ENCODE measurements at regions not wholly inside any gene's neighbourhood (a gene's known extent, or its start where the extent isn't known, plus 50 kb on each side); places are given as distances from the start of the nearest gene placed in this dataset.

- no peak overlapping the region for H3K4me3 ChIP-seq
- H3K4me2 ChIP-seq = no peak overlapping the region
- H3K27ac ChIP-seq = no peak overlapping the region
- peaks cover 12% of the 10 kb centered on the region; the same call in 2 of the 3 replicates for H3K4me1 ChIP-seq
- POLR2A ChIA-PET = no interaction called here
- DNase-seq (ENCODE audit: low read depth in 1 of 2, low spot score in 1 of 2) (no peak), FAIRE-seq (no peak), ATAC-seq (peak; percentile 34 to 46; a peak in 3 of 6 replicates)
- H3K9me3 ChIP-seq = no peaks in the 10 kb centered on the region
- TF ChIP-seq CEBPB (IDR thresholded peaks at IDR 0.05) = no peak
- no peak for TF ChIP-seq FOXS1 (CRISPR knock-in tag; IDR thresholded peaks at IDR 0.05)
- CTCF ChIA-PET = interaction anchor here (0.7 kb wide), 1 partner anchor 118 kb away, joined by 5 read pairs; no protein-coding TSS in a partner anchor
- WGBS (ENCODE audit: missing lambda C conversion rate) = 85% methylated on average over 4 of the region's 4 CpGs
These were observed 249.7 kb downstream of the AHR start for GRCh38 chr7:17548014-17548653.

GRCh38 chr7:17549406-17549805 lies 251.0 kb downstream of the AHR start:
- ChIA-PET POLR2A (no interaction called here), CTCF (no interaction called here)
- Histone ChIP-seq H3K4me2 (no peak overlapping the region), H3K27ac (no peak overlapping the region), H3K4me3 (no peak overlapping the region), H3K4me1 (peaks cover 12% of the 10 kb centered on the region; the same call in 2 of the 3 replicates), H3K9me3 (no peaks in the 10 kb centered on the region)
- FAIRE-seq = no peak
- no peak for DNase-seq (ENCODE audit: low read depth in 1 of 2, low spot score in 1 of 2)
- TF ChIP-seq NPAS2 (CRISPR knock-in tag; IDR thresholded peaks at IDR 0.05; ENCODE audit: borderline replicate concordance) (no peak), USF2 (IDR thresholded peaks at IDR 0.05) (no peak), HES2 (IDR thresholded peaks at IDR 0.05) (no peak), E2F6 (IDR thresholded peaks at IDR 0.05; ENCODE audit: borderline replicate concordance, low read depth) (no peak), MYC (IDR thresholded peaks at IDR 0.05; ENCODE audit: borderline replicate concordance, low read length) (no peak), NR3C1 (IDR thresholded peaks at IDR 0.05) (no peak), MAZ (IDR thresholded peaks at IDR 0.05; ENCODE audit: borderline replicate concordance, low read depth, low read length) (no peak), RNF2 (IDR thresholded peaks at IDR 0.05; ENCODE audit: borderline replicate concordance, low read depth) (no peak), TFCP2L1 (CRISPR knock-in tag; IDR thresholded peaks at IDR 0.05) (no peak), CBX2 (IDR thresholded peaks at IDR 0.05; ENCODE audit: borderline replicate concordance, low read depth) (no peak), POLR2AphosphoS2 (conservative IDR thresholded peaks at IDR 0.05; ENCODE audit: low read length) (no peak), EP300 (IDR thresholded peaks at IDR 0.05) (no peak), ZNF302 (CRISPR knock-in tag; IDR thresholded peaks at IDR 0.05) (no peak), EHF (CRISPR knock-in tag; IDR thresholded peaks at IDR 0.05) (no peak), CBX8 (IDR thresholded peaks at IDR 0.05) (no peak), SMC3 (IDR thresholded peaks at IDR 0.05) (no peak)
- ATAC-seq = no peak
- WGBS (ENCODE audit: missing lambda C conversion rate) = 41% methylated on average over 2 of the region's 2 CpGs

GRCh38 chr7:17552373-17552772 lies 253.9 kb downstream of the AHR start:
- CTCF ChIA-PET = interaction anchor here (0.5 kb wide), 1 partner anchor 569 kb away, joined by 6 read pairs; no protein-coding TSS in a partner anchor

More at GRCh38 chr7:17552373-17552772, 253.9 kb downstream of the AHR start:
- Histone ChIP-seq H3K4me1 (peaks cover 12% of the 10 kb centered on the region), H3K4me2 (no peak overlapping the region), H3K27ac (peak overlapping the region in 1 of 2 experiments; percentile 48; a peak in 2 of 6 replicates), H3K9me3 (no peaks in the 10 kb centered on the region), H3K4me3 (no peak overlapping the region)
- FAIRE-seq (no peak), ATAC-seq (no peak), DNase-seq (ENCODE audit: low read depth in 1 of 2, low spot score in 1 of 2) (no peak)
- no peak for TF ChIP-seq NPAS2 (CRISPR knock-in tag; IDR thresholded peaks at IDR 0.05; ENCODE audit: borderline replicate concordance)
- no peak for TF ChIP-seq RARB (CRISPR knock-in tag; IDR thresholded peaks at IDR 0.05)
- TF ChIP-seq FOSB (CRISPR knock-in tag; IDR thresholded peaks at IDR 0.05) = no peak
- no peak for TF ChIP-seq JUNB (IDR thresholded peaks at IDR 0.05)
- TF ChIP-seq EHMT2 (IDR thresholded peaks at IDR 0.05; ENCODE audit: low read depth) = no peak
- TF ChIP-seq ZFP36 (IDR thresholded peaks at IDR 0.05; ENCODE audit: borderline replicate concordance, partially characterized antibody) = no peak
- TF ChIP-seq CEBPB (IDR thresholded peaks at IDR 0.05) = no peak
- TF ChIP-seq KDM1A (IDR thresholded peaks at IDR 0.05; ENCODE audit: low read depth) = no peak
- TF ChIP-seq BHLHE40 (IDR thresholded peaks at IDR 0.05; ENCODE audit: low read depth, low read length) = no peak
- no peak for TF ChIP-seq MYC (IDR thresholded peaks at IDR 0.05; ENCODE audit: borderline replicate concordance, low read length)
- TF ChIP-seq RAD21 (conservative IDR thresholded peaks at IDR 0.05 in 1 of 2, IDR thresholded peaks at IDR 0.05 in 1 of 2) = no peak
- POLR2A ChIA-PET = no interaction called here
- WGBS (ENCODE audit: missing lambda C conversion rate) = 88% methylated on average over 6 of the region's 6 CpGs
